Stomach smooth muscle (tissue), 2 donors: ENCODE measurements at regions not wholly inside any gene's neighbourhood (a gene's known extent, or its start where the extent isn't known, plus 50 kb on each side); places are given as distances from the start of the nearest gene placed in this dataset.

ENCODE experiments used
- H3K27ac ChIP-seq: one replicate; pipeline ENCODE4 v1.7.0; 2013; ENCODE audit warnings: mild to moderate bottlenecking, low read length, inconsistent platforms
- H3K27me3 ChIP-seq, 2 donors: one replicate each; pipeline ENCODE4 v1.7.0; 2013; ENCODE audit warnings: low read length in 2 of 2; ENCODE audit not compliant: insufficient read depth in 2 of 2, control insufficient read depth in 1 of 2
- H3K36me3 ChIP-seq, 2 donors: one replicate each; pipeline ENCODE4 v1.7.0; 2013; ENCODE audit warnings: low read length in 2 of 2; ENCODE audit not compliant: control insufficient read depth in 2 of 2, insufficient read depth in 2 of 2
- H3K4me1 ChIP-seq: one replicate; pipeline ENCODE4 v1.7.0; 2013; ENCODE audit warnings: low read length; ENCODE audit not compliant: control insufficient read depth, insufficient read depth
- H3K4me3 ChIP-seq, 2 donors: one replicate each; pipeline ENCODE4 v1.7.0; 2013; ENCODE audit warnings: low read length in 2 of 2
- H3K9ac ChIP-seq, 2 donors: one replicate each; pipeline ENCODE4 v1.7.0; 2013; ENCODE audit warnings: low read length in 2 of 2, mild to moderate bottlenecking in 1 of 2
- H3K9me3 ChIP-seq, 2 donors: one replicate each; pipeline ENCODE4 v1.7.0; 2013; ENCODE audit warnings: low read length in 2 of 2; ENCODE audit not compliant: control insufficient read depth in 2 of 2
- donor health status: healthy.
- donor health status: Pancreatic carcinoma.

- H3K27me3 ChIP-seq: peaks cover 0 to 2% of the 10 kb centered on the region in 2 donors
- H3K36me3 ChIP-seq: no peaks in the 10 kb centered on the region
- no peaks in the 10 kb centered on the region for H3K9me3 ChIP-seq
- no peak overlapping the region for H3K4me3 ChIP-seq
- no peak overlapping the region for H3K9ac ChIP-seq
- H3K27ac ChIP-seq: no peak overlapping the region
- H3K4me1 ChIP-seq: peaks cover 21% of the 10 kb centered on the region
Observed at GRCh38 chr2:238970553-238971081, 122.7 kb downstream of the TWIST2 start.

GRCh38 chr2:238971318-238972145, 123.6 kb downstream of the TWIST2 start:
- no peaks in the 10 kb centered on the region for H3K9me3 ChIP-seq
- H3K27me3 ChIP-seq: peaks cover 0 to 2% of the 10 kb centered on the region in 2 donors
- no peak overlapping the region for H3K4me3 ChIP-seq
- H3K9ac ChIP-seq: no peak overlapping the region
- peaks cover 21% of the 10 kb centered on the region for H3K4me1 ChIP-seq
- no peaks in the 10 kb centered on the region for H3K36me3 ChIP-seq
- no peak overlapping the region for H3K27ac ChIP-seq

GRCh38 chr2:238972146-238972445, 124.2 kb downstream of the TWIST2 start:
- H3K27ac ChIP-seq: no peak overlapping the region
- no peak overlapping the region for H3K9ac ChIP-seq
- H3K4me3 ChIP-seq: no peak overlapping the region
- H3K4me1 ChIP-seq: peaks cover 21% of the 10 kb centered on the region
- H3K27me3 ChIP-seq: peaks cover 0 to 2% of the 10 kb centered on the region in 2 donors
- no peaks in the 10 kb centered on the region for H3K9me3 ChIP-seq
- no peaks in the 10 kb centered on the region for H3K36me3 ChIP-seq

- no peak overlapping the region for H3K9ac ChIP-seq
- H3K27ac ChIP-seq: no peak overlapping the region
- peaks cover 0 to 2% of the 10 kb centered on the region in 2 donors for H3K27me3 ChIP-seq
- H3K4me1 ChIP-seq: peaks cover 21% of the 10 kb centered on the region
- no peaks in the 10 kb centered on the region for H3K9me3 ChIP-seq
- H3K36me3 ChIP-seq: no peaks in the 10 kb centered on the region
- H3K4me3 ChIP-seq: no peak overlapping the region
Observed at GRCh38 chr2:238973038-238973739, 125.3 kb downstream of the TWIST2 start.

DNA sequence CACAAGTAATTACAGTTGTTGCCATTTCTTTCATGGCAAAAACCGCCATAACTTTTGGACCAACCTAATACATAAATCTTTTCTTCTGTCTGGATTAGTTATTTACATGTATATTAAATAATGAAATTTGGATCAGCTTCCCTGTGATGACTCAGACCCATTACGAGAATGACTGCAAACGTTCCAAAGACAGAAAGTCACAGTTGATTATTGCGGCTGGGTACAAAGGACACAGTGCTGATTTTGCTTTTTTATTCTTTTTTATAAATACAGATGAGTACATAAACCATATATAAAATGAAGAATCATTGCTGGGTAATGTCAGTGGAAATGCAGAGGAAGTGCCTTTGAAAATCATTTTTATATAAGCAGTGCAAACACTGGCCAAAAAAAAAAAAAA, 126.2 kb downstream of the TWIST2 start:
- no peaks in the 10 kb centered on the region for H3K9me3 ChIP-seq
- peaks cover 21% of the 10 kb centered on the region for H3K4me1 ChIP-seq
- H3K36me3 ChIP-seq: no peaks in the 10 kb centered on the region
- peaks cover 0 to 2% of the 10 kb centered on the region in 2 donors for H3K27me3 ChIP-seq
- no peak overlapping the region for H3K9ac ChIP-seq
- H3K4me3 ChIP-seq: no peak overlapping the region
- no peak overlapping the region for H3K27ac ChIP-seq

GRCh38 chr2:238974501-238975166, 126.7 kb downstream of the TWIST2 start:
- H3K27ac ChIP-seq: peak overlapping the region; percentile 31
- H3K4me1 ChIP-seq: peaks cover 21% of the 10 kb centered on the region
- H3K27me3 ChIP-seq: peaks cover 0 to 2% of the 10 kb centered on the region in 2 donors
- H3K9ac ChIP-seq: no peak overlapping the region
- H3K36me3 ChIP-seq: no peaks in the 10 kb centered on the region
- no peaks in the 10 kb centered on the region for H3K9me3 ChIP-seq
- H3K4me3 ChIP-seq: no peak overlapping the region

- Histone ChIP-seq H3K4me3 (no peak overlapping the region), H3K4me1 (peaks cover 19% of the 10 kb centered on the region), H3K9me3 (no peaks in the 10 kb centered on the region), H3K27ac (no peak overlapping the region), H3K36me3 (no peaks in the 10 kb centered on the region), H3K27me3 (peaks cover 0 to 2% of the 10 kb centered on the region in 2 donors), H3K9ac (no peak overlapping the region)
Observed at GRCh38 chr2:238975408-238975807, 127.5 kb downstream of the TWIST2 start.

DNA sequence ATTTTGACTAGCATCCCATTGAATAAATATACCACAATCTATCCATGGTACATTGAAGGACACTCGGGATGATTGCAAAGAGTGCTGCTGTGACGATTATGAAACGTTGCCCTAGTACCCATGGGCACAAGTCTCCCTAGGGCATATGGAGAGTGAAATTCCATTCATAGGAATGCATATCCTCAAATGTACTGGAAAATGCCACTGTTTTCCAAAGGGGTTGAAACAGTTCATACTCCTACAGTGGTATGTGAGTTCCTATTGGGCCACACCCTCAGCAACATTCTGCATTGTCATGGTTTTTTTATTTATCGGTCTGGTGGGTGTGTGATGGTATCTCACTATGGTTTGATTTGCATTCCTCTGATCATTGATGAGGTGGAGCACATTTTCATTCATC, 130.6 kb downstream of the TWIST2 start:
- peaks cover 10% of the 10 kb centered on the region for H3K4me1 ChIP-seq
- no peaks in the 10 kb centered on the region for H3K36me3 ChIP-seq
- H3K9ac ChIP-seq: no peak overlapping the region
- no peak overlapping the region for H3K27ac ChIP-seq
- no peak overlapping the region for H3K4me3 ChIP-seq
- no peaks in the 10 kb centered on the region for H3K27me3 ChIP-seq
- no peaks in the 10 kb centered on the region for H3K9me3 ChIP-seq

GRCh38 chr2:238979636-238980035, 131.8 kb downstream of the TWIST2 start:
- H3K4me1 ChIP-seq: peaks cover 3% of the 10 kb centered on the region
- H3K4me3 ChIP-seq: no peak overlapping the region
- H3K27me3 ChIP-seq: no peaks in the 10 kb centered on the region
- H3K36me3 ChIP-seq: no peaks in the 10 kb centered on the region
- no peak overlapping the region for H3K27ac ChIP-seq
- H3K9ac ChIP-seq: no peak overlapping the region
- no peaks in the 10 kb centered on the region for H3K9me3 ChIP-seq

GRCh38 chr2:238985041-238985729, 137.3 kb downstream of the TWIST2 start:
- Histone ChIP-seq H3K36me3 (no peaks in the 10 kb centered on the region), H3K9me3 (no peaks in the 10 kb centered on the region), H3K4me1 (no peaks in the 10 kb centered on the region), H3K27ac (no peak overlapping the region), H3K27me3 (no peaks in the 10 kb centered on the region), H3K9ac (no peak overlapping the region), H3K4me3 (no peak overlapping the region)
